Immature natural killer cell (primary cell): ENCODE measurements at regions not wholly inside any gene's neighbourhood (a gene's known extent, or its start where the extent isn't known, plus 50 kb on each side); places are given as distances from the start of the nearest gene placed in this dataset.

Source experiments
- DNase-seq, 3 donors: peaks; one replicate each; pipeline ENCODE4 v3.0.0; 2022; ENCODE audit warnings: mixed read lengths in 1 of 3
- H3K27ac Mint-ChIP-seq, 6 donors: one replicate each; pipeline ENCODE4 v1.8.0; 2020; ENCODE audit warnings: mixed read lengths in 6 of 6, mild to moderate bottlenecking in 5 of 6, inconsistent platforms in 4 of 6, moderate library complexity in 3 of 6
- H3K27me3 Mint-ChIP-seq, 3 donors: one replicate each; pipeline ENCODE4 v1.8.0; 2020 to 2021; ENCODE audit warnings: low read depth in 3 of 3, mild to moderate bottlenecking in 3 of 3, mixed read lengths in 3 of 3, moderate library complexity in 3 of 3, inconsistent platforms in 1 of 3
- H3K36me3 Mint-ChIP-seq, 3 donors: one replicate each; pipeline ENCODE4 v1.8.0; 2020; ENCODE audit warnings: mixed read lengths in 3 of 3, inconsistent platforms in 2 of 3, mild to moderate bottlenecking in 2 of 3
- H3K4me1 Mint-ChIP-seq, 2 donors: one replicate each; pipeline ENCODE4 v1.8.0; 2020; ENCODE audit warnings: inconsistent platforms in 2 of 2, mild to moderate bottlenecking in 2 of 2, mixed read lengths in 2 of 2, moderate library complexity in 1 of 2
- H3K4me3 Mint-ChIP-seq, 5 donors: one replicate each; pipeline ENCODE4 v1.8.0; 2020; ENCODE audit warnings: mild to moderate bottlenecking in 5 of 5, mixed read lengths in 5 of 5, inconsistent platforms in 3 of 5, moderate library complexity in 3 of 5
- H3K9me3 Mint-ChIP-seq, 6 donors: one replicate each; pipeline ENCODE4 v1.8.0; 2020; ENCODE audit warnings: mild to moderate bottlenecking in 6 of 6, mixed read lengths in 6 of 6, inconsistent platforms in 4 of 6, moderate library complexity in 3 of 6

DNA sequence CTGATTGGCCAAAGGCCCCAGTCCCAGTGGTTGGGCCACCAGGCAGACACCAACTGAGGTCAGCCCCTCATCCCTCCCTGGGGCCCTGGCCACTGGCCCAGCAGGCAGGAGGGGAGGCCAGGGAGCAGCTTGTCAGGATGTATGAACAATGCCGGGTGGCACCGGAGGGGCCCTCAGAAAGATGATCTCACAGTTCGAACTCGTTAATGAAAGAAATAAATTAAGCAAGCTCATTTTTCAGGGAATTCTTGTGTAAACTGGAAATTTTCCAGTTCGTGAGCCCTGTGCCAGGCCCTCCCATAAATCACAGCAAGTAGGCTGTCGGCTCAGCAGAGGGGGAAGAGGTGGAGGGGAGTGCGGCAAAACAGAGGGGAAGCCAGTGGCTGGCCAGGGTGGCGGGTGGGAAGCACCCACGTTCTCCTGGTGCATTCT lies 177.0 kb upstream of the VASH1 start:
- no peak overlapping the region for H3K27ac Mint-ChIP-seq
- no peaks in the 10 kb centered on the region for H3K4me1 Mint-ChIP-seq
- H3K36me3 Mint-ChIP-seq, result no peaks in the 10 kb centered on the region
- no peak for DNase-seq
- H3K27me3 Mint-ChIP-seq, result peaks cover 0 to 7% (median 0%) of the 10 kb centered on the region in 3 donors
- H3K4me3 Mint-ChIP-seq, result no peak overlapping the region
- H3K9me3 Mint-ChIP-seq, result no peaks in the 10 kb centered on the region

DNA sequence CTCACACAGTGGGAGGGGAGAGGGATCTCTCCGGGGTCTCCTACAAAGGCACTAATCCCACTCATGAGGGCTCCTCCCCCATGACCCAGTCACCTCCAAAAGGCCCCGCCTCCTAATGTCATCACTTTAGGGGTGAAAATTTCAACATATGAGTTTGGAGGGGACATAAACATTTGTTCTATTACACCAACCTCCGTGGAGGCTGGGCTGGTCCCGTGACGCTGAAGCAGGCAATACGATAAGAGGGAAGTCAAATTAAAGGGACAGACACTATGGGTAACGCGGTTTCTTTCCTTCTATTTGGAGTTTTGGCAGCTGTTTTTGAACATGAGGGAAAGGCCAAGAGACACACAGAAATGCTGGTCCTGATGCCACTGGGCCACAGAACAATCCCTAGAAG lies 175.7 kb upstream of the VASH1 start:
- Mint-ChIP-seq H3K4me3 (no peak overlapping the region), H3K27ac (no peak overlapping the region), H3K9me3 (no peaks in the 10 kb centered on the region), H3K4me1 (no peaks in the 10 kb centered on the region), H3K27me3 (no peaks in the 10 kb centered on the region), H3K36me3 (no peaks in the 10 kb centered on the region)
- DNase-seq, result no peak

DNA sequence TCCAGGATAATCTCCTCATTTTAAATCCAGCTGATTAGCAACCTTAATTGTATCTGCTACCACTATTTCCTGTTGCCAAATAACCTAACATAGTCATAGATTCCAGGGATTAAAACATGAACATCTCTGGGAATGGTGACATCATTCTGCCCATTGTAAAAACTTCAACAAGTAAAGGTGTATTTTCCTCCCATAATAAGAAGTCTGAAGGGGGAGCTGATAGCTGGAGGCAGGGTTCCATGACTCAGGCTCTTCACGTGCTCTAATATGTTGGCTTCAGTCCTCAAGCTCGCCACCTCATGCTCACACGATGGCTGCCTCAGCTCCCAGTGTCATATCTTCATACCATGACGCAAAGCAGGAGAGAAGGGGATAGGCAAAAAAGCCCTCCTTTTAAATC lies 172.0 kb upstream of the VASH1 start:
- Mint-ChIP-seq H3K9me3 (no peaks in the 10 kb centered on the region), H3K27ac (no peak overlapping the region), H3K4me1 (no peaks in the 10 kb centered on the region), H3K36me3 (no peaks in the 10 kb centered on the region), H3K27me3 (peaks cover 0 to 5% (median 0%) of the 10 kb centered on the region in 3 donors), H3K4me3 (no peak overlapping the region)
- no peak for DNase-seq

DNA sequence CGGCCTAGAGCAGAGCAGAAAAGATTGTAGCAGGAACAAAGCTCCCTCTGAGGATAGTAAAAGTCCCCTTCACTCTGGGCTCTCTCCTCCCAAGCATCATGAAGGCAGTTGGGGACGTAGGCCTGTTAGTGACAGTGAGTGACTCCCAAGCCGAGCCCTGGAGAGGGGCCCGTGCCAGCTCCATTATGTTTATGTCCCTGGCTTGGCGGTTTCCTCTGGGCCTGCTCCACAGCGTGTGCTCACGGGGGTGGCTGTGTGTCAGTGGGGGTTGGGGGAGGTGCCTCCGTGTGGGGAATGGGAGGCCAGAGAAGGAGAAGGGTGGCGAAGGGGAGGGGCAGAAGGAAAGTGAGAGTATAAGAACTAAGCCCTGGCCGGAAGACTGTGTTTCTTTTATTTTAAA lies 170.0 kb upstream of the VASH1 start:
- Mint-ChIP-seq H3K4me1 (no peaks in the 10 kb centered on the region), H3K4me3 (no peak overlapping the region), H3K27me3 (peaks cover 0 to 9% (median 0%) of the 10 kb centered on the region in 3 donors), H3K27ac (no peak overlapping the region), H3K9me3 (no peaks in the 10 kb centered on the region), H3K36me3 (no peaks in the 10 kb centered on the region)
- no peak for DNase-seq

DNA sequence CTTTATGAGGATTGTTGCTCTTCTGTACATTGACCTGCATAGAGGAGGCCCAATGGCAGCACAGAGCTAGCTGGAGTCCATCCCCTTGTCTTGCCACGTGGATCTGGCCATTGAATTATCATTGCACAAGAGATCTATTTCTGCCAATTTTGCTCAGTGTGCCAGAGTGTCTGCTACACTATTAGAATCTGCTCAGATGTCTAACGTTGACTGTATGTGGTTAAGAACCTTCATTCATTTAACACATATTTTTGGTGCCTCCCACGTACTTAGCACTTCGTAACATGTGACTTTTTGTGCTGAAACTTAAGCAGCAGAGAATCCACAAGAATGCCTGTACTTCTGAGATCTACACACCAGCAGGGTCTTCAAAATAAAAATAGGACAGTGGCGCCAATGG lies 166.0 kb upstream of the VASH1 start:
- no peak overlapping the region for H3K4me3 Mint-ChIP-seq
- no peaks in the 10 kb centered on the region for H3K36me3 Mint-ChIP-seq
- H3K4me1 Mint-ChIP-seq, result no peaks in the 10 kb centered on the region
- H3K9me3 Mint-ChIP-seq, result no peaks in the 10 kb centered on the region
- no peak overlapping the region for H3K27ac Mint-ChIP-seq
- peaks cover 0 to 12% (median 0%) of the 10 kb centered on the region in 3 donors for H3K27me3 Mint-ChIP-seq
- DNase-seq, result no peak

DNA sequence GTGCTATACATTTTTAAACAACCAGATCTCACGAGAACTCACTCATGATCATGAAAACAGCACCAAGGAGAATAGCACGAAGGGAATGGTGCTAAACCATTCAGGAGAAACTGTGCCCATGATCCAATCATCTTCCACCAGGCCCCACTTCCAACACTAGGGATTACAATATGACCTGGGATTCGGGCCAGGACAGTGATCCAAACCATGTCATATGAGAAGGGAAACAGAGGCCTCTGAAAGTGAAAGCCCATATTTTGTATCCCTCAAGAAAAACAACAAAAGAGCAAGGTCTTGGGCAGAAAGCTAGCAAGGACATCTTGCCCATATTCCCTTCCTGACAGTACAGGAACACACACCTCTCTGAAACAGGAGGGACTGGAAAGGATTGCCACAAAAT lies 163.9 kb upstream of the VASH1 start:
- Mint-ChIP-seq H3K27me3 (peaks cover 0 to 12% (median 0%) of the 10 kb centered on the region in 3 donors), H3K4me1 (no peaks in the 10 kb centered on the region), H3K9me3 (peaks cover 0 to 3% (median 0%) of the 10 kb centered on the region in 6 donors), H3K27ac (no peak overlapping the region), H3K4me3 (no peak overlapping the region), H3K36me3 (no peaks in the 10 kb centered on the region)
- no peak for DNase-seq

DNA sequence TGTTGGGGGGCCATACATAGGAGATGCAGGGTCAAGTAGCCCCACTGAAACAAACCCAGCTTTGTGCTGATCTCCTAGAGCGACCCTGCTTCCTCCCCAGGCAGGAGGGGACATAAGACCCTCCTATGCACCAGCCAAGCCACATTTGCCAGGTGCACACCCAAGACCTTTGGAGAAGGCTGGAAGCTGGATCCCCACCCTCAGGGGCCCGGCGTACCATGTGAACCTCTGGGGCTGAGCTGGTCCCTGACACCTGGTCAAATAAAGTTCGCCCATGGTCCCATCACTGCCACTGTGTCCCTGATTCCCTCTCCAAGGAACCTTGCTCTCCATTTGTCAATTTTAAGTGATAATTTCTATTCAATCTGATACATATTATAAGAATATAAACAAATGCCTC lies 162.1 kb upstream of the VASH1 start:
- peaks cover 0 to 7% (median 4%) of the 10 kb centered on the region in 3 donors for H3K27me3 Mint-ChIP-seq
- H3K27ac Mint-ChIP-seq, result no peak overlapping the region
- H3K4me3 Mint-ChIP-seq, result no peak overlapping the region

DNA sequence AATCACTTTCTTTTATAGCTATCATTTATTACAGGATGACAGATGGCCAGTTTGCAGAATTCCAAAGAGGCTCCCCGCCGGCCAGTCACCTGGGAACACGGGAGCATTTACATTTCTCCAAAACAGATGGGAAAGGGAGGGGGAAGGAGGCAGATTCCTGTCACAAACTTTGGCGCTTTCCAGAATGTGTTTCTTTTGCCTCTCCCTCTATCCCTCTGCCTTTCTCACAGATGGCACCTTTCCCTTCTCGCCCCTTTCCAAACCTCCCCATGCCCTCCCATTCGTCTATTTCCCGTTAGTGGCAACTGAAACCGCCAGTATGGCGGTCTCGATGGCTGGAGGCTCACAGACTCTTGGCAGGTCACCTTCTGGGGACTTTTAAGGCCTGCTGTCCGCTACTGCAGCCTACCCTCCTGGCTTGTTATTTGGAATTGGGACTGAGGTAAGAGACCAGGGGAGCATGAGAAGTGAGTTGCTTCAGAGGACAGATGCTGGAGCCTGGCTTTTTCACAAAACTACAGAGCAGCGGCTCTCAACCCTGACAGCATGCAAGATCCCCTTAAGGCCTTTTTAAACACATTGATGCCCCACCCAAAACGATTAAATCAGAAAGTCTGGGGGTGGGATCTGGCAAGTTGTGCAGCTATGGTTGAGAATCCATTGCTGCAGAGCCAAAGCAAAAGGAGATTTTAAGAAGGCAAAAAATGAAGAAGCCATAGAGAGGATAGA lies 161.5 kb upstream of the VASH1 start:
- Mint-ChIP-seq H3K36me3 (no peaks in the 10 kb centered on the region), H3K27me3 (peaks cover 0 to 7% (median 4%) of the 10 kb centered on the region in 3 donors), H3K4me1 (no peaks in the 10 kb centered on the region), H3K4me3 (no peak overlapping the region), H3K9me3 (peaks cover 0 to 3% (median 0%) of the 10 kb centered on the region in 6 donors), H3K27ac (no peak overlapping the region)
- no peak for DNase-seq

More for the DNA sequence above, 162.1 kb upstream of the VASH1 start:
- no peak for DNase-seq
- no peaks in the 10 kb centered on the region for H3K36me3 Mint-ChIP-seq
- peaks cover 0 to 3% (median 0%) of the 10 kb centered on the region in 6 donors for H3K9me3 Mint-ChIP-seq
- no peaks in the 10 kb centered on the region for H3K4me1 Mint-ChIP-seq

DNA sequence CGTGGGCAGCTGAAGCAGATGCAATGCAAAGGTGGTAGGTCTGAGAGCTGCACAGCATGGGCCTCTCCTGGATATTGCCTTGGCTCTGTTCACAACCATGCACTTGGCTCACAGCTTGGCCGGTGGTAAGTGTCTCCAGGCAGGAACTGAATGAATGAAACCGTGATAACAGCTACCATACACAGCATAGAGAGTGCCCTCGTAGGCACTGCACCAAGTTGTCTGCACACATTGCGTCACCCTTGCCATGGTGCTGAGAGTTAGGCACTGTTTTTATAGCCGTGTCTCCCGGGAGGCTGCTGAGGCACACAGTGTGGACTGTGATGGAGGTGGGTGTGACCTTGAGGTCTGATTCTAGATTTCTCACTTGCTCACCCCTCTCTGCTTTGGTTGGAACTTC lies 157.6 kb upstream of the VASH1 start:
- Mint-ChIP-seq H3K9me3 (peaks cover 0 to 3% (median 0%) of the 10 kb centered on the region in 6 donors), H3K4me1 (no peaks in the 10 kb centered on the region), H3K36me3 (no peaks in the 10 kb centered on the region), H3K27me3 (peaks cover 0 to 4% (median 3%) of the 10 kb centered on the region in 3 donors), H3K27ac (no peak overlapping the region), H3K4me3 (no peak overlapping the region)
- no peak for DNase-seq

DNA sequence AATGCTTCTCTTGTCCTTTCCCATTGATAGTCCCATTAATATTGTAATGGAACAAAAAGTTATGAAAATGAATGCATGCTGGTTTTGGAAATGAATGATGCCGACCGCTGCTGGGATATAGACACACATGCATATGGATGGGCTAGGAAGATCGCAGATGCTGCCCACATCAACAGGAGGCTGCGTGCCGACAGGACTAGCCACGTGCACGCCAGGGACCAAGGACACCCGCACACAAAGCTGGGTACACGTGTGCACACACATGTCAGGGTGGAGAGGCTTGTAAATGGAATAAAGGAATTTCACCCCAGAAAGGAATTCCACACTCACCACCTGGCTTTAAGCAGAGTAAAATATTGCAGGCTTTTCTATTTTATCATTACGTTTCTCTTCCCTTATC lies 153.8 kb upstream of the VASH1 start:
- H3K4me3 Mint-ChIP-seq, result no peak overlapping the region
- H3K27me3 Mint-ChIP-seq, result peaks cover 3 to 8% (median 4%) of the 10 kb centered on the region in 3 donors
- no peaks in the 10 kb centered on the region for H3K4me1 Mint-ChIP-seq
- no peak overlapping the region for H3K27ac Mint-ChIP-seq
- no peaks in the 10 kb centered on the region for H3K9me3 Mint-ChIP-seq
- DNase-seq, result no peak
- no peaks in the 10 kb centered on the region for H3K36me3 Mint-ChIP-seq

DNA sequence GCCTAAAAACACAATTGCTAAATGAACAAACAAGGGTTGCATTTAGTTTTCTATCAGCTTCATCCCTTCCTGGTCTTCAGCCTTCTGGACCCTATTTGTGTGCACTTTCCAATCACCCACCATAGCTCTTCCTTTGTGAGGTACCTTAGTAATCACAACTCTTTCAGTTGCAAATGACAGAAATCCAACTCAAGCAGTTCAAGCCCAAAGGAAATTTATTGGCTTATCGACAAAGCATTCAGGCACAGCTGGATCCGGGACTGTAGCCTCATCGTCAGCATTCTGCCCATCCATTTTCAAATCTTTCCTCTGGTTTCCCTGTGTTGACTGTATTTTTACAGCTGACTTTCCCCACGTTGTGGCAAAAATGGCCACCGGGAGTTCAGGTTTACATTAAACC lies 148.6 kb upstream of the VASH1 start:
- H3K9me3 Mint-ChIP-seq, result peaks cover 3 to 16% (median 10%) of the 10 kb centered on the region in 6 donors
- no peak overlapping the region for H3K27ac Mint-ChIP-seq
- no peaks in the 10 kb centered on the region for H3K4me1 Mint-ChIP-seq
- H3K27me3 Mint-ChIP-seq, result peaks cover 1 to 8% (median 4%) of the 10 kb centered on the region in 3 donors
- H3K4me3 Mint-ChIP-seq, result no peak overlapping the region
- no peak for DNase-seq
- H3K36me3 Mint-ChIP-seq, result no peaks in the 10 kb centered on the region

DNA sequence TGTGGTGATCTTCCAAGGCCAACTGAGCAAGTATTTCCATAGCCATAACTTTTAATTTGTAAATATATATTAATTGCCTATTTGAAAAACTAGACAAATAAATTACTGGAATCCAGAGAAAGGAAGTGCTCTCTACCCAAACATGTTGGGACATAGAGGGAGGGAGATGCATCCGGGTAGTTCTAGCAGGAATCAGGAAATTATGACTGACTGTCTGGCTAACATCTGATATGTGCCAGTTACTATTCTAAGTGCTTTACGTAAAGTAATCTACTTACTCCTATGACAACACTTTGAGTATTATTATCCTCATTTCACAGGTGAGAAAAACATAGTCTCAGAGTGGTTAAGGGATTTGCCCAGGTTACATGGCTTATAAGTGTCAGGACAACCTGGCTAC lies 147.7 kb upstream of the VASH1 start:
- no peaks in the 10 kb centered on the region for H3K36me3 Mint-ChIP-seq
- H3K27me3 Mint-ChIP-seq, result peaks cover 1 to 8% (median 4%) of the 10 kb centered on the region in 3 donors
- no peaks in the 10 kb centered on the region for H3K4me1 Mint-ChIP-seq
- no peak overlapping the region for H3K4me3 Mint-ChIP-seq
- no peak for DNase-seq
- H3K9me3 Mint-ChIP-seq, result peaks cover 3 to 24% (median 12%) of the 10 kb centered on the region in 6 donors
- no peak overlapping the region for H3K27ac Mint-ChIP-seq

DNA sequence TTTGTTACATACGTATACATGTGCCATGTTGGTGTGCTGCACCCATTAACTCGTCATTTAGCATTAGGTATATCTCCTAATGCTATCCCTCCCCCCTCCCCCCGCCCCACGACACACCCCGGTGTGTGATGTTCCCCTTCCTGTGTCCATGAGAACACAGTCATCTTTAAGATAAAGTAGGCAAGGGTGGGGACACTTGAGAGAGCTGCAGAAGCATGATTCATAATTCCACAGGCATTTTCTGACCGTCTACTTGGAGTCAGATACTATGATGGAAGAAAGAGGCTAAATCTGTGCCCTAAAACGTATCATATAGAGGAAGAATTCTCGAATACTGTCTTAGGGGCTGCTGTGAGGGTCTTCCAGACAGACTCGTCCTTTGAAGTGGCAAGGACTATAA lies 145.9 kb upstream of the VASH1 start:
- H3K27ac Mint-ChIP-seq, result no peak overlapping the region
- peaks cover 3 to 30% (median 13%) of the 10 kb centered on the region in 6 donors for H3K9me3 Mint-ChIP-seq
- H3K4me3 Mint-ChIP-seq, result no peak overlapping the region
- H3K27me3 Mint-ChIP-seq, result peaks cover 1 to 7% (median 4%) of the 10 kb centered on the region in 3 donors
- DNase-seq, result no peak
- H3K4me1 Mint-ChIP-seq, result no peaks in the 10 kb centered on the region
- no peaks in the 10 kb centered on the region for H3K36me3 Mint-ChIP-seq

DNA sequence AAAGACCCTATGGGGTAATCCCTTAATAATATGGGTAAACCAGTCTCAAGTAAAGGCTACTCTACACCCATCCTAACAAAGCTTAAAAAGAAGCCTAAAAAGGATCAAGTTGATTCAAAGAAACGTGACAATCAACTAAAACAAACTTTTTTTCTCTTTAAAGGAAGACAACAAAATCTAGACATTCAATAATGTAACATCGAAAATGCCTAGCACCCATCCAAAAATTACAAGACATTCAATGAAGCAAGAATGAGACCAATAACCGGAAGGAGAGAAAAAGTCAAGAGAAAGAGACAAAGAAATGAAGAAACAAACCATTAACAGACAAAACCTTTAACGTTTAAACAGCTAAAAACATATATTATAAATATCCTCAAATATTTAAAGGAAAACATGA lies 143.8 kb upstream of the VASH1 start:
- Mint-ChIP-seq H3K9me3 (peaks cover 3 to 30% (median 13%) of the 10 kb centered on the region in 6 donors), H3K27ac (no peak overlapping the region), H3K27me3 (peaks cover 1 to 10% (median 4%) of the 10 kb centered on the region in 3 donors), H3K36me3 (no peaks in the 10 kb centered on the region), H3K4me3 (no peak overlapping the region), H3K4me1 (no peaks in the 10 kb centered on the region)
- no peak for DNase-seq

DNA sequence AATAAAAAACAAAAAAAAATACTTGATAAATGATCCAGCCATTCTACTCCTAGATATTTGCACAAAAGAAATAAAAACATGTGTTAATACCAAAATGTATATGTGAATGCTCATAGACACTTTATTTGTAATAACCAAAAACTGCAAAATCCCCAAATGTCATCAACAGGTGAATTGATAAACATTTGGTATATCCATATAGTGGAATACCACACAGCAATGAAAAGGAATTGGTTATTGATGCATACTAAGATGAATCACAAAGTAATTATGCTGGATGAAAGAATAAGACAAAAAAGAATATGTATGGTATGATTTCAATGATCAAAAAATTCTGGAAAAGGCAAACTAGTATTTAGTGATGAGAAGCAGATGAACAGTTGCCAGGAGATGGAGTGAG lies 124.7 kb upstream of the VASH1 start:
- H3K4me3 Mint-ChIP-seq, result no peak overlapping the region
- peaks cover 0 to 2% (median 0%) of the 10 kb centered on the region in 6 donors for H3K9me3 Mint-ChIP-seq
- peaks cover 0 to 8% (median 6%) of the 10 kb centered on the region in 3 donors for H3K27me3 Mint-ChIP-seq
- H3K27ac Mint-ChIP-seq, result no peak overlapping the region
- no peak for DNase-seq
- no peaks in the 10 kb centered on the region for H3K36me3 Mint-ChIP-seq
- no peaks in the 10 kb centered on the region for H3K4me1 Mint-ChIP-seq
